Mesenchymal stem cell (in vitro differentiated cells and primary cell): ENCODE measurements at regions not wholly inside any gene's neighbourhood (a gene's known extent, or its start where the extent isn't known, plus 50 kb on each side); places are given as distances from the start of the nearest gene placed in this dataset.
"Not testable (repeated sequence)": the region's sequence is repeated elsewhere in the genome, so short reads cannot be mapped to it uniquely, and the experiment has no call there.

Source experiments
- DNase-seq: peaks from one replicate; pipeline ENCODE4 v3.0.0-alpha.2; 2013
- H2AFZ ChIP-seq: one replicate; pipeline ENCODE4 v1.6.1; 2013; ENCODE audit warnings: low read depth, mild to moderate bottlenecking, control low read depth, inconsistent platforms, low read length, moderate library complexity
- H2AK5ac ChIP-seq: 2 replicates; pipeline ENCODE4 v1.6.1; 2013; ENCODE audit warnings: low read length, moderate library complexity, mild to moderate bottlenecking, inconsistent platforms; ENCODE audit not compliant: severe bottlenecking
- H2BK120ac ChIP-seq: one replicate; pipeline ENCODE4 v1.6.1; 2013; ENCODE audit warnings: low read depth, mild to moderate bottlenecking, inconsistent platforms, low read length, moderate library complexity
- H2BK12ac ChIP-seq, 2 experiments: one replicate each; pipeline ENCODE4 v1.6.1; 2013; ENCODE audit warnings: inconsistent platforms in 2 of 2, low read length in 2 of 2, mild to moderate bottlenecking in 2 of 2, moderate library complexity in 2 of 2, control low read depth in 1 of 2
- H2BK15ac ChIP-seq: one replicate; pipeline ENCODE4 v1.6.1; 2013; ENCODE audit warnings: mild to moderate bottlenecking, low read depth, inconsistent platforms; ENCODE audit not compliant: poor library complexity, severe bottlenecking
- H2BK5ac ChIP-seq: 2 replicates; pipeline ENCODE4 v1.6.1; 2013; ENCODE audit warnings: low read depth, mild to moderate bottlenecking, low read length, control low read depth, inconsistent platforms; ENCODE audit not compliant: poor library complexity, severe bottlenecking
- H3K14ac ChIP-seq, 2 experiments: one replicate each; pipeline ENCODE4 v1.6.1; 2013; ENCODE audit warnings: inconsistent platforms in 2 of 2, low read length in 2 of 2, control low read depth in 1 of 2, mild to moderate bottlenecking in 1 of 2, moderate library complexity in 1 of 2
- H3K18ac ChIP-seq, 2 experiments: one replicate each; pipeline ENCODE4 v1.6.1; 2013; ENCODE audit warnings: inconsistent platforms in 2 of 2, low read length in 2 of 2, control low read depth in 1 of 2, low read depth in 1 of 2, mild to moderate bottlenecking in 1 of 2
- H3K23ac ChIP-seq, 2 experiments: one replicate each; pipeline ENCODE4 v1.6.1; 2013; ENCODE audit warnings: inconsistent platforms in 2 of 2, low read length in 2 of 2, mild to moderate bottlenecking in 2 of 2, moderate library complexity in 2 of 2, control low read depth in 1 of 2
- H3K27ac ChIP-seq: 2 replicates; pipeline ENCODE4 v1.5.1; 2013; ENCODE audit warnings: mild to moderate bottlenecking, moderate library complexity, low read length, control low read depth, inconsistent platforms; ENCODE audit not compliant: poor library complexity, severe bottlenecking
- H3K27me3 ChIP-seq, 2 experiments: 2 replicates each; pipeline versions ENCODE4 v1.6.1 to v1.7.0; 2013; ENCODE audit warnings: low read length in 2 of 2, mild to moderate bottlenecking in 2 of 2, moderate library complexity in 2 of 2, control low read depth in 1 of 2, inconsistent platforms in 1 of 2; ENCODE audit not compliant: control insufficient read depth in 1 of 2, insufficient read depth in 1 of 2
- H3K36me3 ChIP-seq, 2 experiments: 2 replicates each; pipeline versions ENCODE4 v1.6.1 to v1.7.0; 2013; ENCODE audit warnings: low read length in 2 of 2, control low read depth in 1 of 2, inconsistent platforms in 1 of 2, low read depth in 1 of 2, mild to moderate bottlenecking in 1 of 2; ENCODE audit not compliant: insufficient read depth in 2 of 2, control insufficient read depth in 1 of 2
- H3K4ac ChIP-seq, 2 experiments: one replicate each; pipeline ENCODE4 v1.6.1; 2013; ENCODE audit warnings: inconsistent platforms in 2 of 2, low read length in 2 of 2, mild to moderate bottlenecking in 2 of 2, moderate library complexity in 2 of 2, control low read depth in 1 of 2, low read depth in 1 of 2
- H3K4me1 ChIP-seq: 2 replicates; pipeline ENCODE4 v1.6.1; 2013; ENCODE audit warnings: low read depth, low read length, control low read depth; ENCODE audit not compliant: control insufficient read depth, insufficient read depth
- H3K4me2 ChIP-seq: 2 replicates; pipeline ENCODE4 v1.6.1; 2013; ENCODE audit warnings: low read length, mild to moderate bottlenecking, inconsistent platforms; ENCODE audit not compliant: poor library complexity, severe bottlenecking
- H3K4me3 ChIP-seq, 2 experiments: 2 replicates each; pipeline versions ENCODE4 v1.5.1 to v1.7.0; 2013; ENCODE audit warnings: low read length in 2 of 2, mild to moderate bottlenecking in 2 of 2, control low read depth in 1 of 2, low read depth in 1 of 2; ENCODE audit not compliant: insufficient read depth in 1 of 2
- H3K79me1 ChIP-seq: replicated peaks from 2 replicates; pipeline ENCODE4 v1.6.1; 2013; ENCODE audit warnings: mild to moderate bottlenecking, control low read depth, low read length, inconsistent platforms; ENCODE audit not compliant: poor library complexity, severe bottlenecking
- H3K9ac ChIP-seq: 2 replicates; pipeline ENCODE4 v1.7.0; 2013; ENCODE audit warnings: mild to moderate bottlenecking, low read length, moderate library complexity
- H3K9me3 ChIP-seq: 2 replicates; pipeline ENCODE4 v1.7.0; 2013; ENCODE audit warnings: mild to moderate bottlenecking, low read length; ENCODE audit not compliant: control insufficient read depth
- H4K8ac ChIP-seq: one replicate; pipeline ENCODE4 v1.6.1; 2013; ENCODE audit warnings: inconsistent platforms, mild to moderate bottlenecking, low read length, moderate library complexity
- H4K91ac ChIP-seq: one replicate; pipeline ENCODE4 v1.6.1; 2013; ENCODE audit warnings: mild to moderate bottlenecking, low read length, inconsistent platforms
- WGBS: methylation state at CpG from one replicate; pipeline ENCODE4 v1.1.7; 2013; ENCODE audit warnings: mixed read lengths; 5-methylcytosine and 5-hydroxymethylcytosine counted together

GRCh38 chr22:22176929-22177616, 67.5 kb upstream of the VPREB1 start:
- no peaks in the 10 kb centered on the region for H3K9me3 ChIP-seq
- H3K14ac ChIP-seq, result no peak overlapping the region
- no peak overlapping the region for H3K23ac ChIP-seq
- H3K36me3 ChIP-seq, result no peaks in the 10 kb centered on the region
- no peak overlapping the region for H2BK5ac ChIP-seq
- H3K4me3 ChIP-seq, result no peak overlapping the region
- H2BK120ac ChIP-seq, result no peak overlapping the region
- H3K18ac ChIP-seq, result no peak overlapping the region
- no peak overlapping the region for H4K91ac ChIP-seq
- no peak overlapping the region for H3K27ac ChIP-seq
- no peak overlapping the region for H2BK12ac ChIP-seq
- no peak overlapping the region for H2BK15ac ChIP-seq
- H3K4me2 ChIP-seq, result no peak overlapping the region
- H2AK5ac ChIP-seq, result no peak overlapping the region
- peaks cover 16% of the 10 kb centered on the region for H3K4me1 ChIP-seq
- no peak overlapping the region for H3K4ac ChIP-seq
- DNase-seq, result no peak
- H3K79me1 ChIP-seq, result no peaks in the 10 kb centered on the region
- no peak overlapping the region for H4K8ac ChIP-seq
- 75% methylated on average over 3 of the region's 4 CpGs for WGBS
- peaks cover 0 to 53% of the 10 kb centered on the region in 2 experiments for H3K27me3 ChIP-seq
- no peak overlapping the region for H3K9ac ChIP-seq
- H2AFZ ChIP-seq, result no peak overlapping the region

GRCh38 chr22:22172896-22173628, 71.5 kb upstream of the VPREB1 start:
- not testable (repeated sequence) for H3K9me3 ChIP-seq, H3K4me3 ChIP-seq, H3K18ac ChIP-seq, H3K79me1 ChIP-seq, H3K4me2 ChIP-seq, H3K14ac ChIP-seq, H4K8ac ChIP-seq, H3K9ac ChIP-seq, H2BK5ac ChIP-seq, H2AK5ac ChIP-seq, H3K23ac ChIP-seq, H3K27ac ChIP-seq, H4K91ac ChIP-seq, H3K36me3 ChIP-seq, H2BK120ac ChIP-seq, H2BK15ac ChIP-seq, DNase-seq, H3K4ac ChIP-seq, H3K4me1 ChIP-seq, H2BK12ac ChIP-seq, H2AFZ ChIP-seq
- 0% methylated on average over 1 of the region's 6 CpGs for WGBS
- peaks cover 15 to 48% of the 10 kb centered on the region in 2 experiments for H3K27me3 ChIP-seq

GRCh38 chr22:22171357-22172218, 73.0 kb upstream of the VPREB1 start:
- H3K4me1 ChIP-seq, result no peaks in the 10 kb centered on the region
- no peak overlapping the region for H3K23ac ChIP-seq
- H2AFZ ChIP-seq, result no peak overlapping the region
- H3K36me3 ChIP-seq, result no peaks in the 10 kb centered on the region
- peak; percentile 8 for DNase-seq
- no peak overlapping the region for H2BK120ac ChIP-seq
- H3K18ac ChIP-seq, result no peak overlapping the region
- H3K14ac ChIP-seq, result no peak overlapping the region
- H3K9me3 ChIP-seq, result no peaks in the 10 kb centered on the region
- H3K27ac ChIP-seq, result no peak overlapping the region
- WGBS, result 4% methylated on average over 4 of the region's 6 CpGs
- no peak overlapping the region for H3K9ac ChIP-seq
- H3K27me3 ChIP-seq, result peaks cover 24 to 51% of the 10 kb centered on the region in 2 experiments
- H3K4me2 ChIP-seq, result no peak overlapping the region
- no peak overlapping the region for H3K4me3 ChIP-seq
- H2AK5ac ChIP-seq, result no peak overlapping the region
- no peak overlapping the region for H3K4ac ChIP-seq
- no peak overlapping the region for H4K91ac ChIP-seq
- H2BK5ac ChIP-seq, result no peak overlapping the region
- H2BK12ac ChIP-seq, result no peak overlapping the region
- H3K79me1 ChIP-seq, result no peaks in the 10 kb centered on the region
- H2BK15ac ChIP-seq, result no peak overlapping the region
- no peak overlapping the region for H4K8ac ChIP-seq

GRCh38 chr22:22169923-22170322, 74.7 kb upstream of the VPREB1 start:
- Histone ChIP-seq H3K4me2 (no peak overlapping the region), H3K23ac (no peak overlapping the region)
- no CpG with 5 or more reads among the region's 1 CpG for WGBS

More at GRCh38 chr22:22169923-22170322, 74.7 kb upstream of the VPREB1 start:
- no peaks in the 10 kb centered on the region for H3K4me1 ChIP-seq
- H2BK15ac ChIP-seq, result no peak overlapping the region
- no peak overlapping the region for H2BK120ac ChIP-seq
- no peak overlapping the region for H2BK5ac ChIP-seq
- H3K27me3 ChIP-seq, result peaks cover 41 to 66% of the 10 kb centered on the region in 2 experiments
- DNase-seq, result no peak
- no peaks in the 10 kb centered on the region for H3K9me3 ChIP-seq
- H4K91ac ChIP-seq, result no peak overlapping the region
- no peaks in the 10 kb centered on the region for H3K36me3 ChIP-seq
- H3K14ac ChIP-seq, result no peak overlapping the region
- no peaks in the 10 kb centered on the region for H3K79me1 ChIP-seq
- H2AK5ac ChIP-seq, result no peak overlapping the region
- H3K27ac ChIP-seq, result no peak overlapping the region
- no peak overlapping the region for H4K8ac ChIP-seq
- H2AFZ ChIP-seq, result no peak overlapping the region
- no peak overlapping the region for H3K9ac ChIP-seq
- H3K18ac ChIP-seq, result no peak overlapping the region
- no peak overlapping the region for H3K4ac ChIP-seq
- H2BK12ac ChIP-seq, result no peak overlapping the region
- H3K4me3 ChIP-seq, result peak overlapping the region in 1 of 2 experiments; percentile 47
